ENCODE measurements at regions not wholly inside any gene's neighbourhood (a gene's known extent, or its start where the extent isn't known, plus 50 kb on each side); places are given as distances from the start of the nearest gene placed in this dataset.
"Not testable (repeated sequence)": the region's sequence is repeated elsewhere in the genome, so short reads cannot be mapped to it uniquely, and the experiment has no call there.

GRCh38 chr2:133841900-133842299 is 273.6 kb upstream of the NCKAP5 start:
- DNase-seq (ENCODE audit: low spot score): no peak

- DNase-seq (ENCODE audit: low spot score): no peak
Observed at GRCh38 chr2:133842446-133842845, 274.2 kb upstream of the NCKAP5 start.

GRCh38 chr2:133843091-133843490 is 274.8 kb upstream of the NCKAP5 start:
- no peak for DNase-seq (ENCODE audit: low spot score)

GRCh38 chr2:133843551-133843950 is 275.3 kb upstream of the NCKAP5 start:
- no peak for DNase-seq (ENCODE audit: low spot score)

GRCh38 chr2:133844214-133844892 is 276.1 kb upstream of the NCKAP5 start:
- peak; percentile 53 for DNase-seq (ENCODE audit: low spot score)

- no peak for DNase-seq (ENCODE audit: low spot score)
Observed at GRCh38 chr2:133846476-133846875, 278.2 kb upstream of the NCKAP5 start.

GRCh38 chr2:133847591-133847990 is 279.3 kb upstream of the NCKAP5 start:
- no peak for DNase-seq (ENCODE audit: low spot score)

- no peak for DNase-seq (ENCODE audit: low spot score)
Observed at GRCh38 chr2:133848111-133848649, 279.9 kb upstream of the NCKAP5 start.

- no peak for DNase-seq (ENCODE audit: low spot score)
Observed at GRCh38 chr2:133849341-133849740, 281.1 kb upstream of the NCKAP5 start.

GRCh38 chr2:133854603-133855200 is 286.4 kb upstream of the NCKAP5 start:
- no peak for DNase-seq (ENCODE audit: low spot score)

- no peak for DNase-seq (ENCODE audit: low spot score)
Observed at GRCh38 chr2:133855526-133855925, 287.3 kb upstream of the NCKAP5 start.

- no peak for DNase-seq (ENCODE audit: low spot score)
Observed at GRCh38 chr2:133856678-133857077, 288.4 kb upstream of the NCKAP5 start.

GRCh38 chr2:133859578-133859977 is 291.3 kb upstream of the NCKAP5 start:
- no peak for DNase-seq (ENCODE audit: low spot score)

GRCh38 chr2:133862400-133862977 is 294.2 kb upstream of the NCKAP5 start:
- DNase-seq (ENCODE audit: low spot score): no peak

GRCh38 chr2:133863106-133863800 is 295.0 kb upstream of the NCKAP5 start:
- no peak for DNase-seq (ENCODE audit: low spot score)

- no peak for DNase-seq (ENCODE audit: low spot score)
Observed at GRCh38 chr2:133865141-133865540, 296.9 kb upstream of the NCKAP5 start.

GRCh38 chr2:133867166-133867565 is 298.9 kb upstream of the NCKAP5 start:
- DNase-seq (ENCODE audit: low spot score): no peak

- DNase-seq (ENCODE audit: low spot score): no peak
Observed at GRCh38 chr2:133871545-133872209, 303.4 kb upstream of the NCKAP5 start.

GRCh38 chr2:133878326-133878725 is 310.1 kb upstream of the NCKAP5 start:
- DNase-seq (ENCODE audit: low spot score): no peak

- no peak for DNase-seq (ENCODE audit: low spot score)
Observed at GRCh38 chr2:133879703-133880102, 311.4 kb upstream of the NCKAP5 start.

GRCh38 chr2:133882159-133882558 is 313.9 kb upstream of the NCKAP5 start:
- not testable (repeated sequence) for DNase-seq (ENCODE audit: low spot score)

- DNase-seq (ENCODE audit: low spot score): no peak
Observed at GRCh38 chr2:133884739-133885381, 316.6 kb upstream of the NCKAP5 start.
